GM19397 (cell line): ENCODE measurements at regions not wholly inside any gene's neighbourhood (a gene's known extent, or its start where the extent isn't known, plus 50 kb on each side); places are given as distances from the start of the nearest gene placed in this dataset.
A peak's percentile ranks its signal among the peaks of the same experiment; 100 is the strongest.
"Not testable (repeated sequence)": the region's sequence is repeated elsewhere in the genome, so short reads cannot be mapped to it uniquely, and the experiment has no call there.

Experiments used
- ATAC-seq: cut with Tn5 transposase; IDR thresholded peaks from one replicate; pipeline ENCODE4 v1.9.1; 2021; ENCODE audit warnings: mild to moderate bottlenecking, moderate library complexity; ENCODE audit not compliant: unreplicated experiment

- no peak for ATAC-seq
Observed at GRCh38 chr3:194031867-194032635, 103.9 kb upstream of the HES1 start.

GRCh38 chr3:194032828-194033435 is 103.0 kb upstream of the HES1 start:
- no peak for ATAC-seq

GRCh38 chr3:194034346-194035336 is 101.3 kb upstream of the HES1 start:
- ATAC-seq, result no peak

GRCh38 chr3:194035406-194036138 is 100.4 kb upstream of the HES1 start:
- ATAC-seq, result no peak

- ATAC-seq, result no peak
Observed at GRCh38 chr3:194036842-194037241, 99.1 kb upstream of the HES1 start.

GRCh38 chr3:194038346-194038745 is 97.6 kb upstream of the HES1 start:
- ATAC-seq, result not testable (repeated sequence)

GRCh38 chr3:194038960-194039359 is 97.0 kb upstream of the HES1 start:
- no peak for ATAC-seq

GRCh38 chr3:194040516-194041273 is 95.3 kb upstream of the HES1 start:
- no peak for ATAC-seq

- ATAC-seq, result no peak
Observed at GRCh38 chr3:194042927-194043326, 93.0 kb upstream of the HES1 start.

- no peak for ATAC-seq
Observed at GRCh38 chr3:194043516-194043915, 92.4 kb upstream of the HES1 start.

- no peak for ATAC-seq
Observed at GRCh38 chr3:194045289-194045688, 90.7 kb upstream of the HES1 start.

GRCh38 chr3:194045919-194046318 is 90.0 kb upstream of the HES1 start:
- no peak for ATAC-seq

- no peak for ATAC-seq
Observed at GRCh38 chr3:194046531-194046930, 89.4 kb upstream of the HES1 start.

- peak; percentile 55 for ATAC-seq
Observed at GRCh38 chr3:194046995-194047645, 88.8 kb upstream of the HES1 start.

- no peak for ATAC-seq
Observed at GRCh38 chr3:194049394-194049793, 86.6 kb upstream of the HES1 start.

- no peak for ATAC-seq
Observed at GRCh38 chr3:194050782-194051320, 85.1 kb upstream of the HES1 start.

- ATAC-seq, result no peak
Observed at GRCh38 chr3:194051366-194052149, 84.4 kb upstream of the HES1 start.

- no peak for ATAC-seq
Observed at GRCh38 chr3:194053136-194053535, 82.8 kb upstream of the HES1 start.
